ENCODE measurements at regions not wholly inside any gene's neighbourhood (a gene's known extent, or its start where the extent isn't known, plus 50 kb on each side); places are given as distances from the start of the nearest gene placed in this dataset.

DNA sequence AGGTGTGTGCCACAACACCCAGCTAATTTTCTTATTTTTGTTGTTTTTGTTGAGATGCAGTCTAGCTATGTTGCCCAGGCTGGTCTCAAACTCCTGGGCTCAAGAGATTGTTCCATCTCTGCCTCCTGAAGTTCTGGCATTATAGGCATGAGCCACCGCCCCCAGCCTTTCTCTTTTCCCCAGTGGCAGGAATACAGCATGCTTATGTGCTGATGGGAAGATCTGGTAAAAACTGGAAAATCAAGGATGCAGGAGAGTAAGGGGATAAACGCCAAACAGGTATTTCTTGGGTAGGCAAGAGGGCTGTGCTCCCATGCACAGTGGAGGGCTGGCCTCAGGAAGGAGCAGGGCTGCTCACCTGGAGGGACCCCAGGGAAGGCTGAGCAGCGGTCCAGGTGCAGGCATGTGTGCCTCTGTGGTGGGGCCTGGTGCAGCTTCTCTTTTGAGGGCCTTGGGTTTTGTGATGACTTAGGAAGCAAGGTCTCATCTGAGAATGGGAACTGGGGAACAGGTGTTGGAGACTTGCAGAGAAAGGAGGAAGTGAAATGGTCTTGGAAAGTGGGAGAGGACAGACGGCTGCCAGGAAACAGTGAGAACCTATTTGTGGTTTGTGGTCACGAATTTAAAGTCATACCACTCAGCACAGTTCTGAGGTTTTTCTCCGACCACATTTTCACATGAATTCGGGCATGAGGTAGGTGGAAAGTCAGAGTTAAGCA lies 106.5 kb downstream of the TEX26 start (continued):
- TF ChIP-seq ZNF217 (IDR thresholded peaks at IDR 0.05) (peak; percentile 77), FOXM1 (IDR thresholded peaks at IDR 0.05; ENCODE audit: low read depth, low read length) (peak; percentile 70; the same call in 1 of the 2 replicates), SPI1 (IDR thresholded peaks at IDR 0.05; ENCODE audit: borderline replicate concordance, insufficient read depth, low read depth, low read length) (peak; percentile 91)

DNA sequence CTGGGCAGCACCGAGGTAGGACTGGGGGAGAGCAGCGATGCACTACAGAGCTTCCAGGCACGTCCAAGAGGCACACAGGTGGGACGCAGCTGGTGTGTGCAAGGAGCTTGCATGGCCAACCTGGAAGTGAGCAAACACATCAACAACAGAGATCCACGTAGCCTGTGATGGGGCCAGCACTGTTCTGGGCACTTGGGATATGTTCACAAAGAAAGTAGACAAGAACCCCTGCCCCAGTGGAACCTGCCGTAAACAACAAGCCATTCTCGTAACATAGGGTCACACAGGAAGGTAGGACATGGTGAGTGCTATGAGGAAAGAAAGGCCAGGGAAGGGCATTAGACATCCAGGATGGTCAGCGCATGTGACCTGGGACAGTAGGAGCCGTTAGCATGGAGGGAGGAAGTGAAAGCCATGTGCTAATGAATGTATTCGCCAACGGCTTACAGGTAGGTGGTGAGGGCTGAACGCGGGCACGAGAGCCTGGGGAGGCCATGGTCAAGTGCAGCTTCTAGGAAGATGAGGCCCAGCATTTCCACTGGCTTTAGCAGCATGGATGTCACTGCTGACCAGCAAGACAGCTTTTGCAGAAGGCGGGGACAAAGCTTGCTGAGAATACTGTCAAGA lies 105.5 kb downstream of the TEX26 start:
- Histone ChIP-seq H3K4me3 (no peak overlapping the region), H2AFZ (ENCODE audit: control insufficient read depth, low read depth, low read length) (no peak overlapping the region), H3K36me3 (ENCODE audit: control insufficient read depth in 2 of 2, insufficient read depth in 2 of 2, low read length in 1 of 2) (no peaks in the 10 kb centered on the region; a peak in 1 of 4 replicates), H3K4me1 (ENCODE audit: control insufficient read depth, insufficient read depth, low read length) (peaks cover 28% of the 10 kb centered on the region), H3K9ac (ENCODE audit: control insufficient read depth, insufficient read depth, low read length) (no peak overlapping the region), H3K4me2 (ENCODE audit: control insufficient read depth, insufficient read depth) (no peak overlapping the region), H3K27ac (ENCODE audit: control insufficient read depth, insufficient read depth) (no peak overlapping the region), H3K79me2 (ENCODE audit: control insufficient read depth, insufficient read depth, low read length) (no peaks in the 10 kb centered on the region), H3K9me3 (replicated peaks; ENCODE audit: control insufficient read depth, insufficient read depth, low read length) (no peaks in the 10 kb centered on the region), H4K20me1 (ENCODE audit: control insufficient read depth, insufficient read depth) (no peaks in the 10 kb centered on the region), H3K27me3 (replicated peaks in 1 of 2; ENCODE audit: control insufficient read depth in 2 of 2, insufficient read depth in 2 of 2, low read length in 1 of 2) (no peaks in the 10 kb centered on the region)
- in situ Hi-C loops (cut with MboI) (no loop called here), intact Hi-C loops (cut with micrococcal nuclease; ENCODE audit: unreplicated experiment) (loop anchor here (2.0 kb wide), 1 partner anchor 27 kb away; no protein-coding TSS in a partner anchor)
- ChIA-PET SMC1A (ENCODE audit: uncharacterized antibody, unreplicated experiment) (interaction anchor here (1.5 kb wide), 1 partner anchor 10 kb away, joined by 3 read pairs; no protein-coding TSS in a partner anchor), RAD21 (ENCODE audit: unreplicated experiment) (interaction anchor here (1.6 kb wide), 1 partner anchor 59 kb away, joined by 4 read pairs; no protein-coding TSS in a partner anchor), CTCF (interaction anchor here (0.6 to 1.0 kb wide), 2 partner anchors 59 to 69 kb away, joined by 3 to 4 read pairs; no protein-coding TSS in a partner anchor), POLR2A (interaction anchor here (0.6 kb wide), 1 partner anchor 460 kb away, joined by 9 read pairs; no protein-coding TSS in a partner anchor)
- TF ChIP-seq BHLHE40 (IDR thresholded peaks at IDR 0.05; ENCODE audit: borderline replicate concordance in 1 of 2, low read depth in 2 of 2, low read length in 1 of 2) (peak in 1 of 2 experiments; percentile 48; a peak in 1 of 4 replicates), SPI1 (IDR thresholded peaks at IDR 0.05; ENCODE audit: borderline replicate concordance, insufficient read depth, low read depth, low read length) (peak; percentile 84; the same call in 1 of the 2 replicates), RBBP5 (conservative IDR thresholded peaks at IDR 0.05) (no peak)
- WGBS (ENCODE audit: insufficient coverage, insufficient replicate concordance, low lambda C conversion rate, missing lambda C conversion rate), result 61% methylated on average over 15 of the region's 15 CpGs
- peak; percentile 39 for ATAC-seq
- DNase-seq (ENCODE audit: low read depth, low spot score), result no peak
- no peak for FAIRE-seq
- no TSS peak for BruUV-seq (replicated peaks)

All from GM12878 (cell line).